Hypothalamus (tissue), 51 donors: ENCODE measurements at regions not wholly inside any gene's neighbourhood (a gene's known extent, or its start where the extent isn't known, plus 50 kb on each side); places are given as distances from the start of the nearest gene placed in this dataset.

Experiments
- DNase-seq, 51 donors: peaks; one replicate each; lab custom pipeline; 2025; lab: John Stamatoyannopoulos, UW

- peak in 6 of 51 donors; percentile 4 to 23 (median 12) for DNase-seq
Observed at GRCh38 chr11:116644201-116644940, 128.4 kb downstream of the BUD13 start.

- DNase-seq = no peak
Observed at GRCh38 chr11:116643521-116643920, 129.3 kb downstream of the BUD13 start.

- no peak for DNase-seq
Observed at GRCh38 chr11:116642902-116643301, 129.9 kb downstream of the BUD13 start.

- no peak for DNase-seq
Observed at GRCh38 chr11:116642481-116642880, 130.3 kb downstream of the BUD13 start.

GRCh38 chr11:116641561-116642045, 131.2 kb downstream of the BUD13 start:
- DNase-seq = peak in 20 of 51 donors; percentile 2 to 42 (median 9)

GRCh38 chr11:116640641-116641402, 132.0 kb downstream of the BUD13 start:
- DNase-seq = no peak

- no peak for DNase-seq
Observed at GRCh38 chr11:116638463-116638862, 134.3 kb downstream of the BUD13 start.

- no peak for DNase-seq
Observed at GRCh38 chr11:116637766-116638165, 135.0 kb downstream of the BUD13 start.

- DNase-seq = no peak
Observed at GRCh38 chr11:116636341-116636929, 136.4 kb downstream of the BUD13 start.

GRCh38 chr11:116631201-116631600, 141.6 kb downstream of the BUD13 start:
- no peak for DNase-seq

GRCh38 chr11:116618461-116618860, 154.3 kb downstream of the BUD13 start:
- no peak for DNase-seq

GRCh38 chr11:116615211-116615865, 157.4 kb downstream of the BUD13 start:
- DNase-seq = no peak

- DNase-seq = no peak
Observed at GRCh38 chr11:116614306-116615210, 158.2 kb downstream of the BUD13 start.

GRCh38 chr11:116613206-116613875, 159.4 kb downstream of the BUD13 start:
- DNase-seq = no peak

- no peak for DNase-seq
Observed at GRCh38 chr11:116611998-116612620, 160.7 kb downstream of the BUD13 start.

- DNase-seq = no peak
Observed at GRCh38 chr11:116610190-116610589, 162.6 kb downstream of the BUD13 start.

GRCh38 chr11:116607027-116607426, 165.8 kb downstream of the BUD13 start:
- DNase-seq = no peak

GRCh38 chr11:116605543-116606459, 167.0 kb downstream of the BUD13 start:
- DNase-seq = no peak
